ENCODE measurements at regions not wholly inside any gene's neighbourhood (a gene's known extent, or its start where the extent isn't known, plus 50 kb on each side); places are given as distances from the start of the nearest gene placed in this dataset.

DNA sequence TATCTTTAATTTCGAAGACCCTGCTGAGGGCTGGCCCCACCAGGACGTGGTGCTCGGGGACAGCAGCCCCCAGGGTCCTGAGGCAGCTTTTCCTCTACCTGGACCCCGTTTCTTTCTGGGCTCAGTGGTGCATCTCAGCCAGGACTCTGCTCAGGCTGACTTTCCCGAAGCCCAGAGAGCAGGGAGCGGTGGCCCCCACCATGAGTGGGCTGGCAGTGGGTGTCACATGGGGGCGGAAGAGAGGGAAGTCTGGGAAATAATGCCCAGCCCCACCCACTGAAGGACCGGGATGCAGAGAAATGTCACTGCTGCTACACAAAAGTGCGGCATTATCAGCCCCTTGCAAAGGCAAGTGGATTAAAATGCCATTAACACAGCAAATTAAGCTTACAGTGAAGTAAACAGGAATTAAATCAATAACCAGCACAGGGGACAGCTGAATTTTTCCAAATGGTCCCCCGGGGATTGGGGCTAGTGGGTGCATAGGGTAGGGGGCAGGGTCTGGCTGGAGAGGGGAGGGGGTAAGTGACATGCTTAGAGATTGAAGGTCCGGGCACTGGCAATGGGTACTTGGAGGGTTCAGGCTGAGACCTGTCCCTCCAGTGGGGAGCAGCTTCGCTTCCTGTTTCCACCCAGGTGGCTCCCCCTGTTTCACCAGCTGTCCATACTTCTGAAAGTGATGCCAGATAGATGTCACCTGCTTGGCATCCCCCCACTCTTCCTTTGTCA, 177.3 kb downstream of the URI1 start:
- no peak overlapping the region for H3K4me3 Mint-ChIP-seq
- CTCF ChIA-PET, result no interaction called here
- H3K36me3 ChIP-seq (ENCODE audit: insufficient read depth, low read length), result no peaks in the 10 kb centered on the region
- H3K4me1 Mint-ChIP-seq (ENCODE audit: low read depth), result no peaks in the 10 kb centered on the region
- H3K27me3 ChIP-seq (ENCODE audit: control insufficient read depth in 1 of 2, insufficient read depth in 2 of 2, low read length in 2 of 2), result no peaks in the 10 kb centered on the region
- H3K4me3 ChIP-seq (ENCODE audit: low read length), result no peak overlapping the region
- H3K9me3 ChIP-seq (ENCODE audit: control insufficient read depth in 1 of 2, insufficient read depth in 1 of 2, low read length in 2 of 2), result peaks cover 0 to 6% of the 10 kb centered on the region in 2 experiments
- H3K9me3 Mint-ChIP-seq, result no peaks in the 10 kb centered on the region
- no peak for ATAC-seq (ENCODE audit: poor library complexity)
- peaks cover 1% of the 10 kb centered on the region for H3K27me3 Mint-ChIP-seq
- intact Hi-C loops (cut with DNase I, micrococcal nuclease), result no loop called here
- no peak overlapping the region for H3K27ac Mint-ChIP-seq
- H3K36me3 Mint-ChIP-seq (ENCODE audit: low read depth), result no peaks in the 10 kb centered on the region
- POLR2A ChIA-PET, result no interaction called here
- no peaks in the 10 kb centered on the region for H3K4me1 ChIP-seq (ENCODE audit: insufficient read depth, low read length)
- no peak overlapping the region for H3K27ac ChIP-seq (ENCODE audit: low read depth in 1 of 2, low read length in 2 of 2)
- DNase-seq, result no peak
- no peak for TF ChIP-seq CTCF (IDR thresholded peaks at IDR 0.05)

DNA sequence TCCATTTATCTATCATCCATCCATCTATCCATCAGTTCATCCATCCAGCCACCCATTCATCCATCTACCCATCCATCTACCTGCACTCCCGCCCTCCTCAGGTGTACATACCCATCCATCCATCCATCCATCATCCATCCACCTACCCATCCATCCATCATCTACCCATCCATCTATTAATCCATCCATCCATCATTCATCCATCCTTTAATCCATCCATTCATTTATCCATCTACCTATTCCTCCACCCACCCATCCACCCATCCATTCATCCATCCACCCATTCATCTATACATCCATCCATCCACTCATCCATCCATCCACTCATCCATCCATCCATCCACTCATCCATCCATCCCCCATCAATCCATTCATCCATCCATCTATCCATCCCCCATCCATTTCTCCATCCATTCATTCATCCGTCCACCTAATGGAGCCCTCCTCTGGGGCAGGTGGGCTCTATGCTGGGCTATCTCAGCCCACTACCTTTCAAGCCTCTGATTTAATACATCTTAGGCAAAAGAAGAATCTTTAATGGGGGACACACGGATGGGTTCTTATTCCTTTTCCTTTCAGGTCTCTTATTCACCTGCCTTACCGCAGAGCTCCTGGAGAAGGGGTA, 178.9 kb downstream of the URI1 start:
- ATAC-seq (ENCODE audit: poor library complexity) (no peak), DNase-seq (no peak)
- H3K27me3 Mint-ChIP-seq, result no peaks in the 10 kb centered on the region

DNA sequence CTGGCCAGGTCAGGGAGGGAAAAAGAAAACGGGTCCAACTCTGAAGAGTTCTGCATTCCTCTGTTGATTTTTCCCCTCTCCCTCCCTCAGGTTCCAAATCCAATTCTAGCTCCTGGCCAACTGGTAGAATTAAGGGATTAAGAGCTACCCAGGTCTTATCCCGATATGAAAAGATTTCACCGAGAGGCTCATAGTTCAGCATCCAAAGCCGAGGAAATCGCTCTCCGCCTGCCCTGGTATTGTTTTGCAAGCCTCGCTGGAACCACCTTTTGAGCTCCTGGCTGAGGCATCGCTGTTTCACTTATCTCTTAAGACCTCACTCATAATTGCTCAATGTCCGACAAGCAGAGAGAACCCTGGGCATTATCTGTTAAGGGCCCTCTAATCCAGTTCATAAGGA, 180.4 kb downstream of the URI1 start:
- Histone ChIP-seq H3K9me3 (ENCODE audit: control insufficient read depth in 1 of 2, insufficient read depth in 1 of 2, low read length in 2 of 2) (no peaks in the 10 kb centered on the region), H3K4me3 (ENCODE audit: low read length) (no peak overlapping the region), H3K27ac (ENCODE audit: low read depth in 1 of 2, low read length in 2 of 2) (no peak overlapping the region), H3K27me3 (ENCODE audit: control insufficient read depth in 1 of 2, insufficient read depth in 2 of 2, low read length in 2 of 2) (no peaks in the 10 kb centered on the region), H3K36me3 (ENCODE audit: insufficient read depth, low read length) (no peaks in the 10 kb centered on the region), H3K4me1 (ENCODE audit: insufficient read depth, low read length) (no peaks in the 10 kb centered on the region)
- Mint-ChIP-seq H3K27ac (no peak overlapping the region), H3K36me3 (ENCODE audit: low read depth) (no peaks in the 10 kb centered on the region), H3K9me3 (no peaks in the 10 kb centered on the region), H3K4me3 (no peak overlapping the region), H3K27me3 (no peaks in the 10 kb centered on the region), H3K4me1 (ENCODE audit: low read depth) (no peaks in the 10 kb centered on the region)
- no peak for DNase-seq
- ChIA-PET POLR2A (no interaction called here), CTCF (no interaction called here)
- no peak for ATAC-seq (ENCODE audit: poor library complexity)
- intact Hi-C loops (cut with DNase I, micrococcal nuclease), result no loop called here
- TF ChIP-seq CTCF (IDR thresholded peaks at IDR 0.05), result no peak

More for the DNA sequence above, 178.9 kb downstream of the URI1 start:
- POLR2A ChIA-PET, result no interaction called here
- intact Hi-C loops (cut with DNase I, micrococcal nuclease), result no loop called here
- H3K27ac ChIP-seq (ENCODE audit: low read depth in 1 of 2, low read length in 2 of 2), result no peak overlapping the region
- no peaks in the 10 kb centered on the region for H3K36me3 ChIP-seq (ENCODE audit: insufficient read depth, low read length)
- H3K4me1 ChIP-seq (ENCODE audit: insufficient read depth, low read length), result no peaks in the 10 kb centered on the region
- peaks cover 0 to under 1% of the 10 kb centered on the region in 2 experiments for H3K9me3 ChIP-seq (ENCODE audit: control insufficient read depth in 1 of 2, insufficient read depth in 1 of 2, low read length in 2 of 2)
- CTCF ChIA-PET, result no interaction called here
- H3K4me3 ChIP-seq (ENCODE audit: low read length), result no peak overlapping the region
- no peaks in the 10 kb centered on the region for H3K27me3 ChIP-seq (ENCODE audit: control insufficient read depth in 1 of 2, insufficient read depth in 2 of 2, low read length in 2 of 2)
- H3K4me1 Mint-ChIP-seq (ENCODE audit: low read depth), result no peaks in the 10 kb centered on the region
- no peak overlapping the region for H3K27ac Mint-ChIP-seq
- H3K36me3 Mint-ChIP-seq (ENCODE audit: low read depth), result no peaks in the 10 kb centered on the region
- no peaks in the 10 kb centered on the region for H3K9me3 Mint-ChIP-seq
- no peak overlapping the region for H3K4me3 Mint-ChIP-seq
- TF ChIP-seq CTCF (IDR thresholded peaks at IDR 0.05), result no peak

Measured in CD4-positive, alpha-beta T cell (primary cell).